Endothelial cell of umbilical vein (primary cell): ENCODE measurements at regions not wholly inside any gene's neighbourhood (a gene's known extent, or its start where the extent isn't known, plus 50 kb on each side); places are given as distances from the start of the nearest gene placed in this dataset.

Experiments
- BruUV-seq: library from RNA; stranded (reverse); fragments of 400-500 nt; replicated peaks from 2 replicates; lab custom pipeline; 2021; lab: Mats Ljungman, UMichigan
- CTCF ChIA-PET: fragments of 300-600, 350-600 bp; sonication (Branson Sonifier 250); formaldehyde crosslinking; loops from one replicate; lab custom pipeline; 2021; ENCODE audit warnings: antibody characterized with exemption, inconsistent platforms; lab: Charles Lee
- POLR2A ChIA-PET: fragments of 300-600, 350-600 bp; sonication (Branson Sonifier 250); formaldehyde crosslinking; loops from one replicate; lab custom pipeline; 2021; ENCODE audit warnings: antibody characterized with exemption, inconsistent platforms; lab: Charles Lee
- DNase-seq: peaks from one replicate; pipeline ENCODE4 v3.0.0-alpha.2; 2011; ENCODE audit warnings: low read depth, low spot score
- FAIRE-seq: peaks from 2 replicates; lab custom pipeline; 2011; peaks lifted over from hg19 to GRCh38; lab: Jason Lieb, UNC
- H2AFZ ChIP-seq: 2 replicates; pipeline ENCODE4 v1.6.0; 2012; ENCODE audit warnings: low read depth, low read length, control low read depth, inconsistent platforms
- H3K27ac ChIP-seq: 2 replicates; pipeline ENCODE4 v1.5.1; 2011; ENCODE audit warnings: low read depth, mild to moderate bottlenecking, control low read depth, low read length, moderate library complexity; ENCODE audit not compliant: insufficient read depth
- H3K27me3 ChIP-seq, 2 experiments: 2 replicates each; pipeline versions ENCODE4 v1.6.0 to v1.6.1; 2011; ENCODE audit warnings: low read length in 2 of 2, mixed read lengths in 1 of 2; ENCODE audit not compliant: control insufficient read depth in 2 of 2, insufficient read depth in 2 of 2
- H3K36me3 ChIP-seq, 2 experiments: 2 replicates in 1 of 2; 3 replicates in 1 of 2; pipeline ENCODE4 v1.5.1; 2011; ENCODE audit warnings: low read length in 2 of 2, mild to moderate bottlenecking in 1 of 2, moderate library complexity in 1 of 2; ENCODE audit not compliant: control insufficient read depth in 2 of 2, insufficient read depth in 2 of 2; ENCODE audit errors: extremely low read depth in 1 of 2
- H3K4me1 ChIP-seq: 3 replicates; pipeline ENCODE4 v1.5.1; 2011; ENCODE audit warnings: mild to moderate bottlenecking, low read length; ENCODE audit not compliant: control insufficient read depth, insufficient read depth; ENCODE audit errors: extremely low read depth
- H3K4me2 ChIP-seq: 2 replicates; pipeline ENCODE4 v1.6.1; 2011; ENCODE audit warnings: low read length, control low read depth, mixed read lengths; ENCODE audit not compliant: insufficient read depth
- H3K4me3 ChIP-seq, 3 experiments: fragments of 200-600 bp in 1 of 3; sonication (generic), shearing (Covaris generic) in 1 of 3; replicated peaks in 1 of 3; 2 replicates each; pipeline ENCODE4 v1.5.1; 2011 to 2016; ENCODE audit warnings: control low read depth in 3 of 3, low read length in 3 of 3, mild to moderate bottlenecking in 2 of 3, inconsistent platforms in 1 of 3, low read depth in 1 of 3, moderate library complexity in 1 of 3; ENCODE audit not compliant: insufficient read depth in 1 of 3
- H3K79me2 ChIP-seq: 2 replicates; pipeline ENCODE4 v1.6.0; 2012; ENCODE audit warnings: low read length, inconsistent platforms; ENCODE audit not compliant: control insufficient read depth, insufficient read depth
- H3K9ac ChIP-seq: replicated peaks from 2 replicates; pipeline ENCODE3; 2011; ENCODE audit warnings: low read length, control low read depth; ENCODE audit not compliant: insufficient read depth; ENCODE audit errors: extremely low read depth
- H3K9me1 ChIP-seq: replicated peaks from 3 replicates; pipeline ENCODE4 v1.6.0; 2011; ENCODE audit warnings: mild to moderate bottlenecking, low read length; ENCODE audit not compliant: control insufficient read depth, insufficient read depth; ENCODE audit errors: extremely low read depth
- H3K9me3 ChIP-seq: replicated peaks from 2 replicates; pipeline ENCODE4 v1.5.1; 2012; ENCODE audit warnings: low read length, inconsistent platforms; ENCODE audit not compliant: control insufficient read depth, insufficient read depth
- H4K20me1 ChIP-seq: replicated peaks from 2 replicates; pipeline ENCODE3; 2011; ENCODE audit warnings: mild to moderate bottlenecking, low read length; ENCODE audit not compliant: control insufficient read depth, insufficient read depth; ENCODE audit errors: extremely low read depth
- EZH2 ChIP-seq: IDR thresholded peaks from 2 replicates; pipeline ENCODE4 v1.6.1; 2012; ENCODE audit warnings: borderline replicate concordance, low read depth, mild to moderate bottlenecking, moderate library complexity, low read length, inconsistent platforms; ENCODE audit not compliant: severe bottlenecking
- FOS ChIP-seq: IDR thresholded peaks from 2 replicates; pipeline ENCODE4 v1.6.1; 2011; ENCODE audit warnings: mild to moderate bottlenecking, low read length, moderate library complexity, borderline replicate concordance; ENCODE audit not compliant: insufficient read depth
- JUN ChIP-seq: IDR thresholded peaks from 2 replicates; pipeline ENCODE4 v1.6.1; 2011; ENCODE audit warnings: borderline replicate concordance, low read depth; ENCODE audit not compliant: insufficient read length, insufficient read depth
- POLR2A ChIP-seq: IDR thresholded peaks from 2 replicates; pipeline ENCODE4 v1.6.1; 2012; ENCODE audit warnings: low read depth, mild to moderate bottlenecking, control low read depth, low read length
- POLR2AphosphoS5 ChIP-seq: IDR thresholded peaks from 2 replicates; pipeline ENCODE4 v1.6.1; 2012; ENCODE audit warnings: low read depth, mild to moderate bottlenecking, control low read depth, low read length, moderate library complexity; ENCODE audit not compliant: insufficient read depth
- dilution Hi-C: fragments of 300-500 bp; cut with MboI; formaldehyde crosslinking; loops from one replicate; pipeline ENCODE4 v1.15.0; 2019; ENCODE audit warnings: low sequenced_read_pairs; ENCODE audit not compliant: extremely low pct_ligation_motif_present
- intact Hi-C: fragments of 100-400 bp; cut with micrococcal nuclease; formaldehyde crosslinking; loops from one replicate; pipeline ENCODE4 v1.10.0; 2022
- TF ChIP-seq, protein P1 (sequence below): IDR thresholded peaks from 2 replicates; pipeline ENCODE4 v1.6.1; 2011; ENCODE audit not compliant: insufficient read depth, insufficient read length
- TF ChIP-seq, protein P2 (sequence below), 2 donors: IDR thresholded peaks; 1 replicate in 1 of 2; 2 replicates in 1 of 2; pipeline ENCODE4 v1.5.1; 2011; ENCODE audit warnings: low read length in 2 of 2, mild to moderate bottlenecking in 2 of 2, moderate library complexity in 2 of 2, control low read depth in 1 of 2, inconsistent platforms in 1 of 2, low read depth in 1 of 2; ENCODE audit not compliant: insufficient read depth in 1 of 2; ENCODE audit errors: extremely low read depth in 1 of 2

DNA sequence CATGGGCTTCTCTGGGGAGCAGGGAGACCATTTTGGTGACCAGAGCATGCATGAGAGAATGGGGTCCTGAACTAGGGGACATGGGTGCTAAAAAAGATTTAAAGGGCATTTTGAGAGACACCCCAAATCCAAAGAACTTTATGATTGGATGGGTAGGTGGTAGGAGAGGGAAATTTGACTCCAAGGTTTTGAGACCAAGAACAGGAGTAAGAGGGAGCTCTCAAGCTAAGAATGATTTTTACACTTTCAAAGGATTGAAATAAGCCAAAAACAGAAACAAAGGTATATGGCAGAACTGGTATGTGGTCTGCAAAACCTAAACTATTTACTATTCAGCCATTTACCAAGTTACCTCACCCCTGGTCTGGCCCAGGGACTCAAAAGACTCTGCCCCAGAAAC, 318.2 kb upstream of the CLINT1 start:
- TF ChIP-seq POLR2AphosphoS5, result no peak
- TF ChIP-seq, protein P1, sequence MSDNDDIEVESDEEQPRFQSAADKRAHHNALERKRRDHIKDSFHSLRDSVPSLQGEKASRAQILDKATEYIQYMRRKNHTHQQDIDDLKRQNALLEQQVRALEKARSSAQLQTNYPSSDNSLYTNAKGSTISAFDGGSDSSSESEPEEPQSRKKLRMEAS, result no peak
- TF ChIP-seq, protein P2, sequence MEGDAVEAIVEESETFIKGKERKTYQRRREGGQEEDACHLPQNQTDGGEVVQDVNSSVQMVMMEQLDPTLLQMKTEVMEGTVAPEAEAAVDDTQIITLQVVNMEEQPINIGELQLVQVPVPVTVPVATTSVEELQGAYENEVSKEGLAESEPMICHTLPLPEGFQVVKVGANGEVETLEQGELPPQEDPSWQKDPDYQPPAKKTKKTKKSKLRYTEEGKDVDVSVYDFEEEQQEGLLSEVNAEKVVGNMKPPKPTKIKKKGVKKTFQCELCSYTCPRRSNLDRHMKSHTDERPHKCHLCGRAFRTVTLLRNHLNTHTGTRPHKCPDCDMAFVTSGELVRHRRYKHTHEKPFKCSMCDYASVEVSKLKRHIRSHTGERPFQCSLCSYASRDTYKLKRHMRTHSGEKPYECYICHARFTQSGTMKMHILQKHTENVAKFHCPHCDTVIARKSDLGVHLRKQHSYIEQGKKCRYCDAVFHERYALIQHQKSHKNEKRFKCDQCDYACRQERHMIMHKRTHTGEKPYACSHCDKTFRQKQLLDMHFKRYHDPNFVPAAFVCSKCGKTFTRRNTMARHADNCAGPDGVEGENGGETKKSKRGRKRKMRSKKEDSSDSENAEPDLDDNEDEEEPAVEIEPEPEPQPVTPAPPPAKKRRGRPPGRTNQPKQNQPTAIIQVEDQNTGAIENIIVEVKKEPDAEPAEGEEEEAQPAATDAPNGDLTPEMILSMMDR (IDR thresholded peaks at IDR 0.05; ENCODE audit: extremely low read depth in 1 of 2, insufficient read depth in 1 of 2, low read depth in 1 of 2, low read length in 2 of 2), result no peak
- TF ChIP-seq EZH2, result no peak
- no peak for TF ChIP-seq JUN
- no peak for TF ChIP-seq FOS
- TF ChIP-seq POLR2A, result no peak
- CTCF ChIA-PET, result interaction anchor here (3.2 to 9.7 kb wide), 3 partner anchors 102 to 930 kb away, joined by 97 to 266 read pairs (median 107); no protein-coding TSS in a partner anchor

More for the DNA sequence above, 318.2 kb upstream of the CLINT1 start:
- no peaks in the 10 kb centered on the region for H3K9me1 ChIP-seq
- no TSS peak for BruUV-seq
- peaks cover 0 to 2% of the 10 kb centered on the region in 2 experiments for H3K27me3 ChIP-seq
- H3K9me3 ChIP-seq, result no peaks in the 10 kb centered on the region
- no peak overlapping the region for H3K9ac ChIP-seq
- H3K4me3 ChIP-seq, result no peak overlapping the region
- DNase-seq (no peak), FAIRE-seq (no peak)
- no peaks in the 10 kb centered on the region for H3K4me1 ChIP-seq
- H2AFZ ChIP-seq, result no peak overlapping the region
- H4K20me1 ChIP-seq, result no peaks in the 10 kb centered on the region
- no peaks in the 10 kb centered on the region for H3K36me3 ChIP-seq
- H3K4me2 ChIP-seq, result no peak overlapping the region
- intact Hi-C loops, result loop anchor here (5.0 kb wide), 1 partner anchor 350 kb away; no protein-coding TSS in a partner anchor
- H3K27ac ChIP-seq, result no peak overlapping the region
- no peaks in the 10 kb centered on the region for H3K79me2 ChIP-seq
- dilution Hi-C loops, result no loop called here
- POLR2A ChIA-PET, result no interaction called here
